Karpas-422 (cell line): ENCODE measurements at regions not wholly inside any gene's neighbourhood (a gene's known extent, or its start where the extent isn't known, plus 50 kb on each side); places are given as distances from the start of the nearest gene placed in this dataset.
"Not testable (repeated sequence)": the region's sequence is repeated elsewhere in the genome, so short reads cannot be mapped to it uniquely, and the experiment has no call there.

Source experiments
- DNase-seq: peaks from one replicate; pipeline ENCODE4 v3.0.0-alpha.2; 2015
- H2AFZ ChIP-seq: fragments of 200-600 bp; sonication (generic); 2 replicates; pipeline ENCODE4 v1.6.1; 2014; ENCODE audit warnings: antibody characterized with exemption, low read length, mixed read lengths
- H3K27ac ChIP-seq: fragments of 200-600 bp; sonication (generic); 2 replicates; pipeline ENCODE4 v1.5.1; 2014; ENCODE audit warnings: mild to moderate bottlenecking, low read length, moderate library complexity
- H3K27me3 ChIP-seq: fragments of 200-600 bp; sonication (generic); 2 replicates; pipeline ENCODE4 v1.6.1; 2014; ENCODE audit warnings: low read length, mixed read lengths
- H3K36me3 ChIP-seq: fragments of 200-600 bp; sonication (generic); 2 replicates; pipeline ENCODE4 v1.6.1; 2014; ENCODE audit warnings: low read length, mixed read lengths; ENCODE audit not compliant: insufficient read depth
- H3K4me1 ChIP-seq: fragments of 200-600 bp; sonication (generic); 2 replicates; pipeline ENCODE4 v1.6.1; 2014; ENCODE audit warnings: mild to moderate bottlenecking, low read length, mixed read lengths
- H3K4me2 ChIP-seq: fragments of 200-600 bp; sonication (generic); 2 replicates; pipeline ENCODE4 v1.6.1; 2014; ENCODE audit warnings: low read length, low read depth, mild to moderate bottlenecking; ENCODE audit not compliant: poor library complexity, severe bottlenecking
- H3K4me3 ChIP-seq: fragments of 200-600 bp; sonication (generic); 2 replicates; pipeline ENCODE4 v1.5.1; 2014; ENCODE audit warnings: mild to moderate bottlenecking, antibody characterized with exemption, low read length, mixed read lengths
- H3K79me2 ChIP-seq: fragments of 200-600 bp; sonication (generic); 2 replicates; pipeline ENCODE4 v1.6.1; 2014; ENCODE audit warnings: mild to moderate bottlenecking, low read length, mixed read lengths
- H3K9ac ChIP-seq: fragments of 200-600 bp; sonication (generic); 2 replicates; pipeline ENCODE4 v1.6.0; 2014; ENCODE audit warnings: low read length
- H3K9me2 ChIP-seq: fragments of 200-600 bp; sonication (generic), shearing (Covaris generic); replicated peaks from 2 replicates; pipeline ENCODE4 v1.6.0; 2014; ENCODE audit warnings: mild to moderate bottlenecking, low read length, moderate library complexity; ENCODE audit not compliant: insufficient read depth
- H3K9me3 ChIP-seq: fragments of 300-700, 200-600 bp; sonication (generic); 2 replicates; pipeline ENCODE4 v1.6.1; 2014; ENCODE audit warnings: low read length, mixed read lengths
- H4K20me1 ChIP-seq: fragments of 200-600 bp; sonication (generic); 2 replicates; pipeline ENCODE4 v1.6.1; 2014; ENCODE audit warnings: mild to moderate bottlenecking, antibody characterized with exemption, low read length, low read depth; ENCODE audit not compliant: insufficient read depth

DNA sequence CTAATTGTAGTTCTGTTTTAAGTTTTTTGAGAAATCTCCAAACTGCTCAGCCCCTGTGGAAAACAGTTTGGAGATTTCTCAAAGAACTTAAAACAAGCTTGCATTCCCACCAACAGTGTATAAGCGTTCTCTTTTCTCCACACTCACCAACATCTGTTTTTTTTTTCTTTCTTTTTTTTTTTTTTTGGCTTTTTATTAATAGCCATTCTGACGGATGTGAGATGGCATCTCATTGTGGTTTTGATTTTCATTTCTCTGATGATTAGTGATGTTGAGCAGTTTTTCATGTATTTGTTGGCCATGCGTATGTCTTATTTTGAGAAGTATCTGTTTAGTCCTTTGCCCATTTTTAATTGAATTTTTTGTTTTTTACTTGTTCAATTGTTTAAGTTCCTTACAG is 73.1 kb upstream of the COL8A1 start:
- Histone ChIP-seq H3K4me3 (no peak overlapping the region), H3K4me1 (no peaks in the 10 kb centered on the region), H3K36me3 (no peaks in the 10 kb centered on the region), H3K27me3 (no peaks in the 10 kb centered on the region), H3K9me3 (no peaks in the 10 kb centered on the region), H3K79me2 (no peaks in the 10 kb centered on the region), H3K9ac (no peak overlapping the region), H4K20me1 (no peaks in the 10 kb centered on the region), H2AFZ (no peak overlapping the region), H3K4me2 (no peak overlapping the region), H3K27ac (no peak overlapping the region), H3K9me2 (no peaks in the 10 kb centered on the region)
- no peak for DNase-seq

DNA sequence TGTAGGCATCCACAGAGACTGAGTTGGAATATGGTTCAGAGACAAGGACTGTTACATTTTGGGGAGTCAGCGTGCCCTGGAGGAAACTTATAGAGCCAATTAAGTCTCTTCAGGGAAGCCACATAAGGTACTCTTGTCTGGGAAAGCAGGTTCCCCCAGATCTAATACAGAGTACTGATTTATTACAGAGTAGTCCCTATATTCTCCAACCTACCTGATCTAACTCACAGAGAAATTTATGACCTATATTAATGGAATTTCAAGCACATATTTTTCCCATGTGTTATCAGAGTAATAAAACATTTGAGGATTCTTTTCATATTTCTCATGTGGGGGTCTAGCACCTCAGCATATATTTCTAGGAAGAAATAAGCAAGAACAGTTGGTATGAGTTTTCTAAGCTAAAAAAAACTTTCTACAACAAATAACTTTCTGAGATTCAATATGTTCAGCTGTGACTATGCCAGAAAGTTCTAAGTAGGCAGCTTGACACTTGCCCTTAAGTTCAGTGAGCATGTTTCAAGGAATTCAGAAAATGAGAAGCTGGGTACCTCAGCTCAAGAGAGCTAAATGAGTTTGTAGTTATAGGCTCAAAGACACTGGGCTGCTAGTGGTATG is 75.3 kb upstream of the COL8A1 start:
- Histone ChIP-seq H2AFZ (no peak overlapping the region), H3K9me3 (no peaks in the 10 kb centered on the region), H3K9ac (no peak overlapping the region), H3K4me1 (no peaks in the 10 kb centered on the region), H3K27ac (no peak overlapping the region), H3K9me2 (no peaks in the 10 kb centered on the region), H3K27me3 (no peaks in the 10 kb centered on the region), H3K4me2 (no peak overlapping the region), H3K79me2 (no peaks in the 10 kb centered on the region), H4K20me1 (no peaks in the 10 kb centered on the region), H3K4me3 (no peak overlapping the region), H3K36me3 (no peaks in the 10 kb centered on the region)
- DNase-seq: no peak

DNA sequence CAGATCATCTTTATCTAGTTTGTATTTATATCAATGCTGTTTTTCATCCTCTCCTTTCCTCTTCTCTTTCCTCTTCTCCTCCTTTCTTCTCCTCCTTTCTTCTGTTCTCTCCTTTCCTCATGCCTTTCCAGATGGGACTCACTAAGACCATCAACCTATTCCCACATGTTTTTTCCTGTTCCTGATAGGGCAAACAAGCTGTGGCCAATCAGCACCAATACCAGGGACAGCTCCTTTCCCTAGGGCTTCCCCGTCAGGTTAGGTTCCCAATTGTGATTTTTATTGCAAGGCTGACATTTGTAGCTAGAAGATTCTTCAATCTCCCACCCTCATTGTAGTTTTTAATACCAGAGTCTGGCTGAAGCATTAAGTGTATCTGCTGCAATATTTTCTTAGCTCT is 76.3 kb upstream of the COL8A1 start:
- Histone ChIP-seq H3K9me3 (no peaks in the 10 kb centered on the region), H3K9ac (no peak overlapping the region), H3K36me3 (no peaks in the 10 kb centered on the region)

DNA sequence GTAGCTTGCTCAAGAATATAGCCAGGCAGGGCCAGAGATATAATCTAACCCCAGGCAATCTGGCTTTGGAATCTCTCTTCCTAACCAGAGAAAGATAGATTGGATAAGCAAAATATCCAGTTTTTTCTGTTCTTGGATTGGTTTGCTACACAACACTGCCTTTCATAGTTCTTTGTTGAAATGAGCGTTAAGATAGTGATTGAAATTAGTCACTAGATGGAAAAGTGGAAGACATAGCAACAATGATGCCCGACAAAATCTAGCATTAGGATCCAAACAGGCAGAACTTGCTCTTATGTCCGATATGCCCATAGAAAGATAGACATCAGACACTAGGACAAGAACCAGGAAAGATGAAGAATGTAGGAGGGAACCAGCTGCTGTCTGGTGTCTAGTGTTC is 77.3 kb upstream of the COL8A1 start:
- Histone ChIP-seq H4K20me1 (no peaks in the 10 kb centered on the region), H3K9me2 (no peaks in the 10 kb centered on the region), H3K27me3 (no peaks in the 10 kb centered on the region), H3K79me2 (no peaks in the 10 kb centered on the region), H3K9ac (no peak overlapping the region), H3K4me3 (no peak overlapping the region), H3K27ac (no peak overlapping the region), H3K9me3 (no peaks in the 10 kb centered on the region), H2AFZ (no peak overlapping the region), H3K36me3 (no peaks in the 10 kb centered on the region), H3K4me2 (no peak overlapping the region), H3K4me1 (no peaks in the 10 kb centered on the region)
- no peak for DNase-seq

More for the DNA sequence above, 76.3 kb upstream of the COL8A1 start:
- Histone ChIP-seq H3K27me3 (no peaks in the 10 kb centered on the region), H3K27ac (no peak overlapping the region), H4K20me1 (no peaks in the 10 kb centered on the region), H3K9me2 (no peaks in the 10 kb centered on the region), H2AFZ (no peak overlapping the region; the same call in 1 of the 2 replicates), H3K4me1 (no peaks in the 10 kb centered on the region), H3K79me2 (no peaks in the 10 kb centered on the region), H3K4me2 (no peak overlapping the region), H3K4me3 (no peak overlapping the region)
- DNase-seq: no peak

DNA sequence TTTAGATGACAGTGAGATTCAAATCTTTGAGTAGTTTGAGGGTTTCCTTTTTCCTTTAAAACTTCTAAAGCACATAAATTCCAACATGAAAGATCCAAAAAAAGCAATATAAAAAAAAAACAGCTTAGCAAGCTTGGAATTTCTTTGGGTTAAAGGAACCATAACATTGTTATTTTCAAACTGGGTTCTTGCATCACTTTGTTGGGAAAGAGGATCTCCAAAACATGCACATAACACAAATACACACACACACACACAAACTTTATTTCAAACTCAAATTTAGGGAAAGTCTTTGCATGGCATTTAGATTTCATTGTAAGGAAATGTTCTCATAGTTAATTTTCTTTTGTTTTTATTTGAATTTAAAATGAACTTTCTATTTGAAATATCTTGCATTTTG is 79.2 kb upstream of the COL8A1 start:
- Histone ChIP-seq H3K4me3 (no peak overlapping the region), H3K4me1 (no peaks in the 10 kb centered on the region), H2AFZ (no peak overlapping the region), H3K27me3 (no peaks in the 10 kb centered on the region), H3K9ac (no peak overlapping the region), H3K9me2 (no peaks in the 10 kb centered on the region), H3K9me3 (no peaks in the 10 kb centered on the region), H3K27ac (no peak overlapping the region), H3K4me2 (no peak overlapping the region), H3K36me3 (no peaks in the 10 kb centered on the region), H4K20me1 (no peaks in the 10 kb centered on the region), H3K79me2 (no peaks in the 10 kb centered on the region)
- no peak for DNase-seq

DNA sequence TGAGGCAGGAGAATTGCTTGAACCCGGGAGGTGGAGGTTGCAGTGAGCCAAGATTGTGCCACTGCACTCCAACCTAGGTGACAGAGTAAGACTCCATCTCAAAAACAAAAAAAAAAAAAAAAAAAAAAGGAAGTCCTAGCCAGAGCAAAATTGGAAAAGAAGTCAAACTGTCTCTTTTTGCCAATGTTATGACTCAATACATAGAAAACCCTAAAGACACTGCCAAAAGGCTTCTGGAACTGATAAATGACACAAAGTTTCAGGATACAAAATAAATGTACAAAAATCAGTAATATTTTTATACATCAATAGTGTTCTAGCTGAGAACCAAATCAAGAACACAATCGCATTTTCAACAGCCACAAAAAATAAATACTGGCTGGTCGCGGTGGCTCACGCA is 82.5 kb upstream of the COL8A1 start:
- not testable (repeated sequence) for H3K4me1 ChIP-seq, H3K9me2 ChIP-seq, DNase-seq, H3K4me2 ChIP-seq, H4K20me1 ChIP-seq, H3K9me3 ChIP-seq, H2AFZ ChIP-seq, H3K9ac ChIP-seq, H3K36me3 ChIP-seq, H3K4me3 ChIP-seq, H3K27ac ChIP-seq, H3K27me3 ChIP-seq, H3K79me2 ChIP-seq

DNA sequence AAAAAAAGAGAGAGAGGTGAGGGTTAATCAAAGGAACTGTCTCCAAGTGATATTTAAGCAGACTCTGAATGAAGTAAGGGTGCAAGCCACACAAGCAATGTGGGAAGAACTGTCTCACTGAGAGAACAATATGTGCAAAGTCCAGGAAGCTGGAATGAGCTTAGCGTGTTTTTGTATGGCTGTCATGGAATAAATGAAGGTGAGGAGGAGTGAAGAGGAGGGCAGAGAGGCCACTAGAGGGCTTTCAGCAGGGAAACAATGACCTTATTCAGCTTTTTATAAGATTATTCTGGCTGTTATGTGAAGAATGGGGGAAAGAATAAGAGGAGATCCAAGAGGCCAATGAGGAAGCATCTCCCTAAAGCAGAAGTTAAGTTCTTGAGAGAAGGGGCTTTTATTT is 86.9 kb upstream of the COL8A1 start:
- H3K4me1 ChIP-seq: no peaks in the 10 kb centered on the region
- no peak for DNase-seq
- H3K27me3 ChIP-seq: no peaks in the 10 kb centered on the region

DNA sequence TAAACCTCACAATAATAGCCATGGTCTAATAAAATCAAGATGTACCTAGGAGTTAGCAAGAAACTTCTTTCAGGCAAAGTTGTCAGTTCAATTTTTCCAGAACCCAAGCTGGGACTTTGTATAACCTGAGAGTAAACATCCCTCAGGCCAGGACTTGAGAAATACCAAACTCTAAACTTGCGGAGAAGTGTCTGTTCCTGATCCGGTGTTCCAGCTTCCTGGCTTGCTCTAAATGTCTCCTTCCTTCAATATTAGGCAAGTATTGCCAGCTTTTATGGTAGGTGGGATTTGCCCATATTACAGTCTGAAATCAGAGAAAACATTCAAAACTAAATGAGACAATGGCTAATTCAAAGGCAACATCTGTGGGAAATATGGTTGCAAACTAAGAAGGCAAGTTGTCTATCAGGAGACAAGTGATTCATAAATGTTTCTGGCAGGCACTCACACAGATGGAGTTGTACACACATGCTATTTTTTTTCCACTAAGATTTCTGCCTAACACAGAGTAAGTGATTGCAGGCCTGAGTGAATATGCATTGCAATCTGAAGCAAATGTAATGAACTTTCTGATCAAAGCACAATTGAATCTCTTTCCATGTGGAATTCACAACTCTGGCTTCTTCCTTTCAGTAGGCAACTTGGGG is 88.3 kb upstream of the COL8A1 start:
- Histone ChIP-seq H2AFZ (no peak overlapping the region), H3K9ac (no peak overlapping the region), H3K9me3 (no peaks in the 10 kb centered on the region), H3K9me2 (no peaks in the 10 kb centered on the region), H3K4me2 (no peak overlapping the region), H3K4me1 (no peaks in the 10 kb centered on the region), H3K27me3 (no peaks in the 10 kb centered on the region), H3K36me3 (no peaks in the 10 kb centered on the region), H3K79me2 (no peaks in the 10 kb centered on the region), H3K4me3 (no peak overlapping the region), H3K27ac (no peak overlapping the region), H4K20me1 (no peaks in the 10 kb centered on the region)
- DNase-seq: no peak

More for the DNA sequence above, 86.9 kb upstream of the COL8A1 start:
- H3K4me3 ChIP-seq: no peak overlapping the region
- no peaks in the 10 kb centered on the region for H4K20me1 ChIP-seq
- no peaks in the 10 kb centered on the region for H3K36me3 ChIP-seq
- H3K9me2 ChIP-seq: no peaks in the 10 kb centered on the region
- H3K4me2 ChIP-seq: no peak overlapping the region
- no peaks in the 10 kb centered on the region for H3K79me2 ChIP-seq
- no peak overlapping the region for H2AFZ ChIP-seq
- no peak overlapping the region for H3K27ac ChIP-seq
- no peak overlapping the region for H3K9ac ChIP-seq
- no peaks in the 10 kb centered on the region for H3K9me3 ChIP-seq
